ENCODE measurements at regions not wholly inside any gene's neighbourhood (a gene's known extent, or its start where the extent isn't known, plus 50 kb on each side); places are given as distances from the start of the nearest gene placed in this dataset.
"Not testable (repeated sequence)": the region's sequence is repeated elsewhere in the genome, so short reads cannot be mapped to it uniquely, and the experiment has no call there.

DNA sequence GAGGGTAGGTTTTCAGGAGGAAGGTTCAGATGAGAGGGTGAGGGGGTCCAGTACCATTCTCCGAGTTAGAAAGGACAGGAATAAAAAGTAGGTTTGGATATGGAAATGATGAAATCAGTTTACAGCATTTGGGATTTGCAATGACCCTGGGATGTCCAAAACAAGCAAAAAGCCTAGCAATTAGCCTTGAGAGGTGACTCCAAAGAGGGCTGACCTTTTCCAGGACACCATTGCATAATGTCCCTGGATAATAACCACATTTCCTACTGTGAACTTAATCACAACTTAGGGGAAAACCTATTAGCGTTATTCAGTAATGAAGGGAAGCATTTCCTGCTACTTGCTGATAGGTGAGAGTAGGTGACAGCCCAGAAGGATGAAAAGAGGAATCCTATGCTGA is 101.4 kb upstream of the ARHGAP42 start:
- no peak for DNase-seq

DNA sequence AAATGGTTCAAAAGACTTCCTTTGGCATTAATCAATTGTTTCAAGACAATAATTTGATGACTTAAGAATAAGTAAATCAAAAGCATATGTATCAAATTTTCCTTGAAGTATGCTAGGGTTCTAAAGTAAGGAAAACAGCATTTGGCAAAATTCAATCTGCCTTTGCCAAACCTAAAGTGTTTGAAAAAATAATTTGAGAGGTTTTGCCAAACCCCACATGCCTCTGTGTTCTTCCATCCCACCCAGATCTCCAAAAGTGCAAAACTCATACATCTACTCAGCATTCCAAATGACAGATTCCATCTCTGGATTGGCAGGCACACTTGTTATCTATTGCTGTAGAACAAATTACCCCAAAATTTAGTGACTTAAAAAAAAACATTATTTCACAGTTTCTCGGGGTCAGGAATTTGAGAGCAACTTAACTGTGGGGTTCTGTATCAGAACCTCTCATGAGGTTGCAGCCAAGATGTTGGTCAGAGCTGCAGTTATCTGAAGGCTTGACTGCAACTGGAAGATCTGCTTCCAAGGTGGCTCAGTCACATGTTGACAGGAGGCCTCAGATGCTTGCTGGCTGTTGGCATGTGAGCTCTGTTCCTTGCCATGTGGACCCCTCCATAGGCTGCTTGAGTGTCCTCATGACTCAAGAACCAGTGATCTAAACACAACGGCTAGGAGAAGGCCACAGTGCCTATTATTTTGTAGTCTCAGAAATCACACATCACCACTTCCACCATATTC is 100.6 kb upstream of the ARHGAP42 start:
- no peak for DNase-seq

DNA sequence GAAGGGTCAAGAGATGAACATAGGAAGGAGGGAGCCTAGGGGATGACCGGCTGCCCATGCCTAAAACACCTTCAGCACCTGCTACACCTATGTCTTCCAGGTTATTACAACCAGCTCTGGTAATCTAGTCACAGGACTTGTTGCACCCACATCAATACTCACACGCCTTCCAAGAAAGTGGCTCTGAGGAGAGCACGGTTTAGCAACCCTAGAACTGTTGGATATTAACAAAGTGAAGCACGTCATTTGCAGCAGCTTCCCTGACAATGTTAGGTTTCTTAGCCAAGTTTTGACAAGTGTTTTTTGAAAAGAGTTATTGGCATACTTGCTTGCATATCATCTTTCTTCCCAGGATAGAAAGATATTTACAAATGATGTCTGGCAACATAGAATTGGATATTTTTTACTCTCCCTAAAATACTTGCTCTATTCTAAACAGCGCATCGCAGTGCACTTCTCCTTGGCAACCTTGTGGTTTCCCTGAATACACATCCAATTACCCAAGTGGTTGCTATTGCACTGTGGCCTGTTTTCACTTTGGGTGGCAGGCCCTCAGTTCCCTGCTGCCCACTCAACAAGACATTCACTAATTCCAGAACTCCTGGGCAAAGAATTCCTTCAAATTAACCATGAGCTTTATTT is 94.3 kb upstream of the ARHGAP42 start:
- no peak for DNase-seq

DNA sequence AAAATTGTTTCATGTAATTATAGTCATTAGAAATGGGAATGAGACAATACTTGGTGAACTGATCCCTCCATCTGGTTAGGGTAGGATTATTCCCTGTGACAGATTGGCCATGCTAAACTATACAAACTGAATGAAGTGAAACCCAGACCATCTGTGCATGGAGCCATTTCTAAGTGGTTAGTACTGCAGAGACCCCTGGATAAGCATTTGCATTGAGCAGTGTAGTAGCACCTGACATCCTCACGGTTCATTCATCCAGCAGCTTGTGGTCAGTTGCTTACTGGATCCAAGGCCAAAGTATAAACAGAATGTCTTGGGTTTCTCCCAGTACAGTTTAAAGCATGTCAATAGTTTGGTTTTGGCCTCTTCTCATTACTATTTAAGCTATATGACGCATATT is 93.8 kb upstream of the ARHGAP42 start:
- DNase-seq = no peak

DNA sequence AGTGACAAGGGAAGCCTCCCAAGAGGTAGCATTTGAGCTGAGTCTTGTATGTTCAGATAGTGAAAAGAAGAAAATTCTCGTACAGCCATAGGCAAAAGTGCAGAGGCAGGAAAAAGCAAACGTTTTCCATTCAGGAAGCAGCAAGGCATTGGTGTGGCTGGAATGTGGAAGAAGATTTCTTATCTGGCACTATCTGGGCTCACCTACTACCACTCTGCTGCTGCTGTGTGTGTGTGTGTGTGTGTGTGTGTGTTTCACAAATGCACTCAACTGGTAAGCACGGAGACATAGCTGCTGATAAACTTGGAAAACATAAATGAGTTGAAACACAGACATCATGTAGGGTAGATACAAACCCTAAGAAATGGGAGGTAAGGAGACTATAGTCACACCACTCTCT is 92.8 kb upstream of the ARHGAP42 start:
- DNase-seq = no peak

DNA sequence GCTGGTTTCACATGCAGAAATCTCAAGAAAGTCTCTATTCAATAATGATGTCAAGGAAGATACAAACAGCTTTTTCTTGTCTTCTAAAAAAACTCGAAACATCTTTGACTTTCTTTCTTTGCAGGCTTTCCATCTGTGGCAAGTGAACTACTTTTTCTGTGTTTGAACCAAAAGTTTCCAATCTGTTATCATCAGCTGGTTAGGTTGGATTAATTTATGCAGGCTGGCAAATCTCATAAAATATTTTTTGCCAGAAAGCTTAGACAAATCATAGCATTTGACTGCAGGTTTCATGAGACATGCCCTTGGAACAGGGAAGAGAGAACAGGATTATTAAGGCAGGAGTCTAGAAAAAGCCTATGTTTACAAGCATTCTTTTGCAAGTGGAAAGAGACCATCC is 86.1 kb upstream of the ARHGAP42 start:
- no peak for DNase-seq

DNA sequence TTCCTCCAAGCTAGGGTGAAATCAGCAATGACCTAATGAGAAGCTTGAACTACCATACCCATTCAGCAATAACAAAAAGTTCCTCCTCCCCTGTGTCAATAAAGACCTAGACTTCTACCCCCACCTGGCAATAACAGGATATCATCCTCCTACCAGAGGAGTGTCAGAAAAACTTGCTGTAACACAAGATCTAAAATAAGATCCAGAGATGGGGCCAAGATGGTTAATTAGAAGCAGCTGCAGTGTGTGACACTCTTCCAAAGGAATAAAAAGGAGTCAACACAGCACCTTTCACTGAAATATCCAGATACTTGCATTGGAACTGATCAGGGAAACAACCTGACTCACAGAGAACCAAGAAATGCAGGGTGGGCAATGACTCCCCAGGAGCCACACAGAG is 84.4 kb upstream of the ARHGAP42 start:
- no peak for DNase-seq

DNA sequence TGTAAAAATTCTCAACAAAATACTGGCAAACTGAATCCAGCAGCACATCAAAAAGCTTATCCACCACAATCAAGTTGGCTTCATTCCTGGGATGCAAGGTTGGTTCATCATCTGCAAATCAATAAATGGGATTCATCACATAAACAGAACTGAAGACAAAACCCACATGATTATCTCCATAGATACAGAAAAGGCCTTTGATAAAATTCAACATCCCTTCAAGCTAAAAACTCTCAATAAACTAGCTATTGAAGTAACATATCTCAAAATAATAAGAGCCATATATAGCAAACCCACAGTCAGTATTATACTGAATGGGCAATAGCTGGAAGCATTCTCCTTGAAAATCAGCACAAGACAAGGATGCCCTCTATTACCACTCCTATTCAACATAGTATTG is 79.3 kb upstream of the ARHGAP42 start:
- DNase-seq = not testable (repeated sequence)

DNA sequence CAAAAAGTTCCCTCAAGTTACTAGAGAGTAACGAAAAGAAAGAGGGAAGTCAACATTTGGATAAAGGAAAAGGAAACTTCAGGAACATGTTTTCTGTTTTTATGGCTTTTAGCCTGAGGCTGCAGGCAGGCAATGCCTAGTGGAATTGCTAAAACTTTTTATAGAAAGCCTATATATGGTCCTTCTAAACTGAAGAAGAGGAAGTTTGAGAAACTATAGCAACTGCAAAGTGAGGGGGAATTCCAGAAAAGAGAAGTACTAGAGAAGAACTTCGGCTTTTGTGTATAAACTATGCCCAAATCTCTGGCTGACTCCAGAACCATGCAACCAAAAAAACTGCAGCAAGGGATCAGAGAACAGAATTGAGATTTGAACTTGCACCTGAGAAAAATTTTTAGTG is 74.3 kb upstream of the ARHGAP42 start:
- DNase-seq = no peak

DNA sequence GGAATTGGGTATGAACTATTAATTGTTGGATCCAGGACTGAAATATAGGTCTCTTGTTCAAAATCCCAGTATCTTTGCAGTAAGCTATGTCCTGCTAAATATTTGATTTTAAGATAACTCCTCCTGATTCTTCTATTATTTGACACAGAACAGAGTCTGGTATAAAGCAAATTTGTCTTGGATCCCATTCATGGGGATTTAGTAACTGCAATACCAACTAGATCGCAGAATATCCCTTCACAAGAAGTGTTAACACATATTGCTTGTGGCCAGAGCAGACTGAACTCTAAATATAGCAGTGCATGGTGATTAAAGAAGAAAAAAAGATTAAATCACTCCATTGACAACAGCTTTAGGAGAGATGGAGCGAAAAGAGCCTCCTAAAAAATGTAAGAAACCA is 68.2 kb upstream of the ARHGAP42 start:
- no peak for DNase-seq

DNA sequence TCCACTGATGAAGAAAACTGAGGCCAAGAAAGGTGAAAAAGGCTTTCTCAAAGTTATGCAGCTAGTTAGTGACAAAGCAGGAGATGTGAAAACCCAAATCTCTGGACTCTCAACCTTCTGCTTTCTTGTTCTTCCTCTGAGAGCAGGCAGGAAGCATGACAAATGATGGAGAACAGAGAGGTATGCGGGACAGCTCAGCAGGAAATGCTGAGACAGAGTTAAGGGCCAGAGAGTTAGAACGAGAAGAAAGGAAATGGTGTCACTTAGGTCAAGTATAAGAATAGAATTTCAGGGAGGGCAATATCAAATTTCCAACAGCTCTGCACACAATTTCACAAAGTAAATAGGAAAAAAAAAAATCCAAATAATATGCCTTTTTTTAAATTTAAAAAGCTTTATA is 67.6 kb upstream of the ARHGAP42 start:
- no peak for DNase-seq

DNA sequence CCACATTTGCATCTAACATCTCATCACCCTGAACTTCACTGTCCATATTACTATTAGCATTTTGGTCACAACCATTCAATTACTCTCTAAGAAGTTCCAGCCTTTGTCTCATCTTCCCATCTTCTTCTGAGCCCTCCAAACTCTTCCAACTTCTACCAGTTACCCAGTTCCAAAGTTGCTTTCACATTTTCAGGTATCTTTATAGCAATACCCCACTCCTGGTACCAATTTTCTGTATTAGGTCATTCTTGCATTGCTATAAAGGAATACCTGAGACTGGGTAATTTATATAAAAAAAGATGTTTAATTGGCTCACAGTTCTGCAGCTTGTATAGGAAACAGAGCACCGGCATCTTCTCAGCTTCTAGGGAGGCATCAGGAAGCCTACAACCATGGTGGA is 64.7 kb upstream of the ARHGAP42 start:
- DNase-seq = no peak

DNA sequence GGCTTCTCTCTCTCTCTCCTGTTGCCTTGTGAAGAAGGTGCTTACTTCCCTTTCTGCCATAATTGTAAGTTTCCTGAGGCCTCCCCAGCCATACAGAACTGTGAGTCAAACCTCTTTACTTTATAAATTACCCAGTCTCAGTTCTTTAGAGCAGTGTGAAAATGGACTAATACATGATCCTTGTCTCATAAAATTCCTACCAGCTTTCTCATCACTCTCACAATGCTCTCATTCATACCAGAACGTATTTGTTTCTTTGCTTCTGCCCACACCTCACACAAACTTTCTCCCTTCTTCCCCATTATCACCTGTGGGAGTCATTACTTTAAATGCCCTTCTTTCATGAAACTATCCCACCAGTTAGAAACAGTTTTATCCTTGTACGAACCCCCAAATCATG is 62.7 kb upstream of the ARHGAP42 start:
- no peak for DNase-seq

DNA sequence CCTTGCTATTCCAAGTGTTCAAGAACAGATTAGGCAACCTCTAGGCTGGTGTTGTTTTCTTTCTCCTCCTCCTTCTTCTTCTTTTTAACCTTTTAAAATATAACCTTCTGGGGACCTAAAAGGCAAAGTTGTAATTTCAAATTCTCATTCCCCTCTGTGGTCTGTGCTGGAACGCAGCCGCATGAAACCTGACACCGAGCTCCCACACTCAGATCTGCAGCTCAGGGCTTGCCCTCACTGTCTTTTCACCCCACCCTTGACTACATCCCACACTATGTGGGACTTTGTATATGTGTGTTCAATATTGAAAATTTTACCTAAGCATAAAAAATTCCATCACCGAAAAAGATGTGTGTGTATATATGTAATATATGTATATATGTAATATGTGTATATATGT is 62.0 kb upstream of the ARHGAP42 start:
- DNase-seq = no peak

DNA sequence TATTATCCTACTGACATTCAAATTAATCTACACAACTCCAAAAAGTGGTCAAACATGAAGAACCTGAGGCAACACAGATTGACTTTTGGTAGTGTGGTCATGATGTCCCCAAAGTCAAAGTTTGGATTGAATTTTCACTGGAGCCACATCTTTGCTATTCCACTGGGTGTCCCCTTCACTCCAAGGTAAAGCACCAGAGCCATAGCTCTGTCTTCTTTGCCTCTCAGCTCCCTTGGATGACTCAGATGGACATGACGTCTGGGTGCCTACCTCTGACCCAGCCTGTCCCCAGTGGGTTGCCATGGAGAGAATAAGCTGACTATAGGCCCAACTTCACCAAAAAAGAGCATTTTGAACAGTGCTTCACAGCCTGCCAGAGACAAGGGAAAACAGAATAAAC is 57.4 kb upstream of the ARHGAP42 start:
- no peak for DNase-seq

DNA sequence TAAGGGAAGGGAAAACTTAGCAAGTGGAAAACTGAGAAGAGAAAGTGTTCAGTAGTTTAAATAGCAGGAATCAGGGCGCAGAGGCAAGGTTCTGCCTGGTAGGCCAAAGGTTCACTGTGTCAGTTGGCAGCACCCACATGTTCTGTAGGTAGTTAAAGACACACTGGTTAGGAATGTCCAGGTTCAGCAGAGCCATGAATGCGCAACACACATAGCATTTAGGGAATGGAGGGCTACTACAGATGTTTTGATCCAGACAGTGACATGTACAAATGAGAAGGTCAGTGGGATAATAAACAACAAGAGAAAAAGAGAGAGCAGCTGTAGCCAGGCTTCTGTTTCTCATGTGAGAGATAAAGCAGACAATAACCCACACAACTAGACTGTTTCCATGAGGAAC is 56.2 kb upstream of the ARHGAP42 start:
- DNase-seq = no peak

DNA sequence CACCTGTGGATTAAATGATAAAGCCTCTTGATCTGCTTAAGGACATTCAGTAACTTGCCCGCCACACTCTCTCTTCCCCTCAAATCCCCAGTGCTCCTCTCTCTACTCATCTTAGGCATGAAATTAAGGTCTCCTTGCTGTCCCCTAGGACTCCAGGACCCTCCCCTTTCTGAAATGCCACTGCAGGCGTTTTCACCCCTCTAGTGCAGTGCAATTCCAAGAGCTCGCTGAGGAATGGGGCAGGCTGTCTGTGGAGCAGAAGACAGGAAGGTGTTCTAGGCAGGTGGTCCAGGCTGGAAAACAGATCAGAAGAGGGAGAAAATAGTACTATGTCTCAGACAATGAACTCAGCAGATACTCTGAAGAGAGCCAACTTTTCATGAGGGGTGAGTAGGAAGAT is 55.8 kb upstream of the ARHGAP42 start:
- DNase-seq = no peak

DNA sequence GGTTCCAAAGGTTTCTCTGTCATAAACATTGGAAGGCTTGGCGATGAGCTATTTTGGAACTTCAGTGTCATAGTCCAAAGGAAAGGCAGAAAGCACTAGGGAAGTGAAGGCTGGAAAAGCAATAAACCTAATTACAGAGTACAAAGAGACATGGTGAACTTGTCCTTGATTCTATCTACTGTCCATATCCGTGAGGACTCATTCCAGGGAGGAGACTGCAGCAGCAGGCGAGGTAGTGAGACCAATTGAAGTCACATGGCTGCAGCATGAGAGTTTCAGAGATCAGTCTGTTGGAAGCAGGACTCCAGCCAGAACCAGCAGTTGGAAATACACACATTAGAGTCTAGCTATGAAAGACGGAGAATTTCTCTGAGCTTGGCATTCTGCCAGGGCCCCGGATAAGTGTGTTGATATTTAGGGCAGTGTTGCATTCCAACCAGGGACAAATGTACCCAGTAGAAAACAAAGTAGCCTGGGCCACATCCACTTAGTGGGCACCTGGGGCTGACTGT is 54.1 kb upstream of the ARHGAP42 start:
- no peak for DNase-seq

DNA sequence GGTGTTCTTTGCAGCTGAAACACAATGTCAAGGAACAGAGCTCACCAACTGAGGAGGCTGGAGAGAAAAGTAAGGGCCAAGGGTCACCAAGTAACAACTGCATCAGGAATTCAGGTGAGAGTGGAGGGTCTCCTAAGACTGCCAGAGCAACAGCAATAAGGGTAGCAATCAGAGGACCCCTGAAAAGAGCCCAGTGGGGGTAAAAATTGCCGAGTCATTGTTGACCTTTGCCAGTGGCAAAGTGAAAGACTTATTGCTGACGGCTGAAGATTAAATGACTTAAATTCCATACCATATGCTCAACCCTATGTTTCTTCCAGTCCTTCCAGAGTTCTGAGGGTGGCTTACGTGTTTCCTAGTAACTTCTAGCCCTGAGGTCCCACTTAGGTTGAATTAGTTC is 51.9 kb upstream of the ARHGAP42 start:
- no peak for DNase-seq

DNA sequence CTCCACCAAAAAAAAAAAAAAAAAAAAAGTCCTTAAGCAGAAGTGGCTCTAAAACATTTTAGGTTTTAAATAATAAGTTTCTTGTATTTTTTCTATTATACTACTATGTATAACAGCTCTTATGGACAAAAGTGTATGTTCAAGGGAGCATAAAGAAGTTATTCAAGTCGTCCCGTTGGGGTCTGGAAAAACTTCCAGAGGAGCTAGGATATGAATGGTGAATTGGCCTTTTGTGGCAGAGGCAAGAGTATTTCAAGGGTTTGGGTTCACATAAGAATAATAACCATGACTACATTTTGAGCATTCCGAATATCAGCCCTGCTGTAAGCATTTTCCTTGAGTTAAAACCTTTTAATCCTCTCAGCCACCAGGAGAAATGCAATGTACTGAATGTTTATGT is 50.6 kb upstream of the ARHGAP42 start:
- DNase-seq = no peak

Measured in NCI-H146 (cell line).